Large intestine (tissue), 3 donors: ENCODE measurements at regions not wholly inside any gene's neighbourhood (a gene's known extent, or its start where the extent isn't known, plus 50 kb on each side); places are given as distances from the start of the nearest gene placed in this dataset.

Source experiments
- DNase-seq, 2 donors: peaks; one replicate each; pipeline versions ENCODE4 v3.0.0 to v3.0.0-alpha.2; 2013
- H3K27ac ChIP-seq: one replicate; pipeline ENCODE4 v1.5.1; 2013; ENCODE audit warnings: low read length
- H3K27me3 ChIP-seq: 2 replicates; pipeline ENCODE4 v1.6.1; 2013; ENCODE audit warnings: low read length; ENCODE audit not compliant: control insufficient read depth, insufficient read depth
- H3K36me3 ChIP-seq: 2 replicates; pipeline ENCODE4 v1.6.1; 2013; ENCODE audit warnings: low read length; ENCODE audit not compliant: control insufficient read depth, insufficient read depth
- H3K4me1 ChIP-seq: one replicate; pipeline ENCODE4 v1.6.1; 2013; ENCODE audit warnings: low read length; ENCODE audit not compliant: control insufficient read depth, insufficient read depth
- H3K4me3 ChIP-seq: one replicate; pipeline ENCODE4 v1.5.1; 2013; ENCODE audit warnings: low read length
- H3K9me3 ChIP-seq: one replicate; pipeline ENCODE4 v1.6.1; 2013; ENCODE audit warnings: mild to moderate bottlenecking, low read depth, low read length, moderate library complexity; ENCODE audit not compliant: control insufficient read depth
- WGBS: methylation state at CpG from one replicate; pipeline ENCODE4 v1.1.5; 2013; ENCODE audit warnings: low lambda C conversion rate; ENCODE audit not compliant: insufficient coverage; 5-methylcytosine and 5-hydroxymethylcytosine counted together

- H3K4me1 ChIP-seq: no peaks in the 10 kb centered on the region
- no peak overlapping the region for H3K27ac ChIP-seq
- H3K4me3 ChIP-seq: no peak overlapping the region
- no CpG with 5 or more reads among the region's 4 CpGs for WGBS
- H3K36me3 ChIP-seq: no peaks in the 10 kb centered on the region
- no peak for DNase-seq
- no peaks in the 10 kb centered on the region for H3K27me3 ChIP-seq
- H3K9me3 ChIP-seq: no peaks in the 10 kb centered on the region
Measured at GRCh38 chr9:108012405-108012804, 522.8 kb upstream of the KLF4 start.

- peaks cover 5% of the 10 kb centered on the region for H3K27me3 ChIP-seq
- H3K4me1 ChIP-seq: no peaks in the 10 kb centered on the region
- no peak for DNase-seq
- no peak overlapping the region for H3K27ac ChIP-seq
- no peak overlapping the region for H3K4me3 ChIP-seq
- no peaks in the 10 kb centered on the region for H3K9me3 ChIP-seq
- 80% methylated on average over 2 of the region's 5 CpGs for WGBS
- no peaks in the 10 kb centered on the region for H3K36me3 ChIP-seq
Measured at GRCh38 chr9:108003526-108003925, 514.0 kb upstream of the KLF4 start.

GRCh38 chr9:108002371-108002956 is 512.9 kb upstream of the KLF4 start:
- DNase-seq: peak; percentile 11 to 20
- Histone ChIP-seq H3K4me1 (no peaks in the 10 kb centered on the region), H3K27me3 (peaks cover 5% of the 10 kb centered on the region), H3K36me3 (no peaks in the 10 kb centered on the region), H3K27ac (no peak overlapping the region), H3K9me3 (no peaks in the 10 kb centered on the region), H3K4me3 (no peak overlapping the region)
- WGBS: 50% methylated on average over 2 of the region's 15 CpGs

- Histone ChIP-seq H3K27ac (no peak overlapping the region), H3K4me3 (no peak overlapping the region), H3K4me1 (no peaks in the 10 kb centered on the region), H3K27me3 (peaks cover 5% of the 10 kb centered on the region), H3K36me3 (no peaks in the 10 kb centered on the region), H3K9me3 (no peaks in the 10 kb centered on the region)
- no peak for DNase-seq
- WGBS: no CpG with 5 or more reads among the region's 4 CpGs
Measured at GRCh38 chr9:108001237-108001636, 511.7 kb upstream of the KLF4 start.

GRCh38 chr9:107999890-108000289 is 510.3 kb upstream of the KLF4 start:
- WGBS: no CpG with 5 or more reads among the region's 2 CpGs
- H3K27me3 ChIP-seq: peaks cover 5% of the 10 kb centered on the region
- H3K27ac ChIP-seq: no peak overlapping the region
- no peak for DNase-seq
- H3K36me3 ChIP-seq: no peaks in the 10 kb centered on the region
- H3K4me3 ChIP-seq: no peak overlapping the region
- H3K4me1 ChIP-seq: no peaks in the 10 kb centered on the region
- H3K9me3 ChIP-seq: no peaks in the 10 kb centered on the region

GRCh38 chr9:107999011-107999410 is 509.4 kb upstream of the KLF4 start:
- H3K27ac ChIP-seq: no peak overlapping the region
- H3K4me1 ChIP-seq: no peaks in the 10 kb centered on the region
- no CpG with 5 or more reads among the region's 5 CpGs for WGBS
- H3K4me3 ChIP-seq: no peak overlapping the region
- no peaks in the 10 kb centered on the region for H3K9me3 ChIP-seq
- no peak for DNase-seq
- peaks cover 5% of the 10 kb centered on the region for H3K27me3 ChIP-seq
- H3K36me3 ChIP-seq: no peaks in the 10 kb centered on the region

GRCh38 chr9:107994648-107995047 is 505.1 kb upstream of the KLF4 start:
- WGBS: no CpG with 5 or more reads among the region's 2 CpGs
- H3K4me1 ChIP-seq: no peaks in the 10 kb centered on the region
- no peaks in the 10 kb centered on the region for H3K27me3 ChIP-seq
- H3K36me3 ChIP-seq: no peaks in the 10 kb centered on the region
- no peak overlapping the region for H3K27ac ChIP-seq
- no peaks in the 10 kb centered on the region for H3K9me3 ChIP-seq
- DNase-seq: no peak
- H3K4me3 ChIP-seq: no peak overlapping the region

GRCh38 chr9:107992271-107992670 is 502.7 kb upstream of the KLF4 start:
- Histone ChIP-seq H3K4me3 (no peak overlapping the region), H3K4me1 (no peaks in the 10 kb centered on the region), H3K27ac (no peak overlapping the region), H3K36me3 (no peaks in the 10 kb centered on the region), H3K9me3 (no peaks in the 10 kb centered on the region), H3K27me3 (no peaks in the 10 kb centered on the region)
- DNase-seq: no peak
- 80% methylated on average over 2 of the region's 2 CpGs for WGBS

- Histone ChIP-seq H3K36me3 (no peaks in the 10 kb centered on the region), H3K4me3 (no peak overlapping the region), H3K27ac (no peak overlapping the region), H3K4me1 (no peaks in the 10 kb centered on the region), H3K27me3 (no peaks in the 10 kb centered on the region), H3K9me3 (no peaks in the 10 kb centered on the region)
- no CpG with 5 or more reads among the region's 4 CpGs for WGBS
- no peak for DNase-seq
Measured at GRCh38 chr9:107991581-107991980, 502.0 kb upstream of the KLF4 start.

- WGBS: 80% methylated on average over 1 of the region's 2 CpGs
- no peaks in the 10 kb centered on the region for H3K36me3 ChIP-seq
- H3K27ac ChIP-seq: no peak overlapping the region
- no peak for DNase-seq
- no peak overlapping the region for H3K4me3 ChIP-seq
- no peaks in the 10 kb centered on the region for H3K4me1 ChIP-seq
- no peaks in the 10 kb centered on the region for H3K27me3 ChIP-seq
- no peaks in the 10 kb centered on the region for H3K9me3 ChIP-seq
Measured at GRCh38 chr9:107989544-107989943, 500.0 kb upstream of the KLF4 start.

GRCh38 chr9:107989099-107989498 is 499.5 kb upstream of the KLF4 start:
- Histone ChIP-seq H3K27me3 (no peaks in the 10 kb centered on the region), H3K4me1 (no peaks in the 10 kb centered on the region), H3K9me3 (no peaks in the 10 kb centered on the region), H3K36me3 (no peaks in the 10 kb centered on the region), H3K4me3 (no peak overlapping the region), H3K27ac (no peak overlapping the region)
- DNase-seq: no peak
- 91% methylated on average over 1 of the region's 4 CpGs for WGBS
